Glutamatergic neuron (in vitro differentiated cells): ENCODE measurements at regions not wholly inside any gene's neighbourhood (a gene's known extent, or its start where the extent isn't known, plus 50 kb on each side); places are given as distances from the start of the nearest gene placed in this dataset.

Source experiments
- DNase-seq: peaks from one replicate; pipeline ENCODE4 v3.0.0; 2022
- H3K27ac Mint-ChIP-seq: one replicate; pipeline ENCODE4 v1.8.0; 2020; ENCODE audit warnings: mild to moderate bottlenecking, mixed read lengths, inconsistent platforms; ENCODE audit not compliant: unreplicated experiment
- H3K27me3 Mint-ChIP-seq: one replicate; pipeline ENCODE4 v1.8.0; 2020; ENCODE audit warnings: mild to moderate bottlenecking, moderate library complexity, mixed read lengths, inconsistent platforms; ENCODE audit not compliant: unreplicated experiment
- H3K36me3 Mint-ChIP-seq: one replicate; pipeline ENCODE4 v1.8.0; 2020; ENCODE audit warnings: mild to moderate bottlenecking, mixed read lengths, inconsistent platforms; ENCODE audit not compliant: unreplicated experiment
- H3K4me1 Mint-ChIP-seq: one replicate; pipeline ENCODE4 v1.8.0; 2020; ENCODE audit warnings: mild to moderate bottlenecking, low read depth, mixed read lengths, inconsistent platforms; ENCODE audit not compliant: unreplicated experiment
- H3K4me3 Mint-ChIP-seq: one replicate; pipeline ENCODE4 v1.8.0; 2020; ENCODE audit warnings: mild to moderate bottlenecking, mixed read lengths, inconsistent platforms; ENCODE audit not compliant: unreplicated experiment
- H3K9me3 Mint-ChIP-seq: one replicate; pipeline ENCODE4 v1.8.0; 2020; ENCODE audit warnings: mild to moderate bottlenecking, moderate library complexity, mixed read lengths, inconsistent platforms; ENCODE audit not compliant: unreplicated experiment
- CTCF ChIP-seq: fragments of 200-600 bp; sonication (generic); IDR thresholded peaks from one replicate; pipeline ENCODE4 v1.5.0; 2021; ENCODE audit not compliant: partially characterized antibody, unreplicated experiment

DNA sequence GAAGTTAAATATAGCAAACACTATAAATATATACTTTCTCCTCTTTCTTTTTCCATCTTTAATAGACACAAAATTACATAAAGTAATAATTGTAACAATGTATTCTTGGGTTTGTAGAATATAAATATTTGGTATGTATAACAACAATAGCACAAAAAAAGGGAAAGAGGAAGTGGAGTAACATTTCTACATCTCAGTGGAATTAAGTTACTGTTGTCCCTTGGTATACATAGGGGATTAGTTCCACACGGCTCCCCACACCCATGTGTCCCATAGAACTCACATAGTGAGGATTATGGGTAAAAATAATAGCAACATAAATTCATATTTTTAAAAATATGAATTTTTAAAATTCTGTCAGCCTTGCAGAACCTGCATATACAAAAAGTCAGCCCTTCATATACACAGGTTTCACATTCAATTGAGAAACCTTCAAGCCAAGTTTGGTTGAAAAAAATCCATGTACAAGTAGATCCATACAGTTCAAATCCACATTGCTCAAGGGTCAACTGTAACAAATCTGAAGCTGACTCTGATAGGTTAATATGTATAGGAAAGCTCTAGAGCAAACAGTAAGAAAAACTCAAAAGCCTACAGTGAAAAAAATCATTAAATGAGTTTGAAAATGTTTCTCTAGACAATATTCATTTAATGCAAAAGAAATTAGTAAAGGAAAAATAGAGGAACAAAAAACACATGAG, 92.4 kb downstream of the HYCC1 start:
- no peak for TF ChIP-seq CTCF
- Mint-ChIP-seq H3K4me3 (no peak overlapping the region), H3K27ac (no peak overlapping the region), H3K9me3 (peaks cover 8% of the 10 kb centered on the region), H3K4me1 (no peaks in the 10 kb centered on the region), H3K27me3 (no peaks in the 10 kb centered on the region), H3K36me3 (peaks cover 30% of the 10 kb centered on the region)
- DNase-seq, result no peak

DNA sequence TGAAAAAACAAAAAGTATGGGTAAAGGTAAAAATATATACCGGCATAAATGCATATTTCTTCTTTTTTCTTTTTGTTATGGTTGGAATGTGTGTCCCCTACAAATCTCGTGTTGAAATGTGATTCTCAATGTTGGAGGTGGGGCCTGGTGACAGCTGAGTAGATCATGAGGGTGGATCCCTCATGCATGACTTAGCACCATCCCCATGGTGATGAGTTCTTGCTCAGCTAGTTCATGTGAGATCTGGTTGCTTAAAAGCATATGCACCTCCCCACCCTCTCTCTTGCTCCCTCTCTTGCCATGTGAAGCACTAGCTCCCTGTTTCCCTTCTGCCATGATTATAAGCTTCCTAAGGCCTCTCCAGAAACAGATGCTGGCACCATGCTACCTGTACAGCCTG, 93.3 kb downstream of the HYCC1 start:
- H3K9me3 Mint-ChIP-seq, result peaks cover 8% of the 10 kb centered on the region
- DNase-seq, result no peak
- no peaks in the 10 kb centered on the region for H3K27me3 Mint-ChIP-seq
- H3K4me1 Mint-ChIP-seq, result no peaks in the 10 kb centered on the region
- no peak overlapping the region for H3K4me3 Mint-ChIP-seq
- TF ChIP-seq CTCF, result no peak
- H3K27ac Mint-ChIP-seq, result no peak overlapping the region
- peaks cover 30% of the 10 kb centered on the region for H3K36me3 Mint-ChIP-seq

GRCh38 chr7:22913158-22913557, 90.5 kb upstream of the TOMM7 start:
- no peaks in the 10 kb centered on the region for H3K4me1 Mint-ChIP-seq
- peaks cover 28% of the 10 kb centered on the region for H3K36me3 Mint-ChIP-seq
- TF ChIP-seq CTCF, result no peak
- peaks cover 6% of the 10 kb centered on the region for H3K9me3 Mint-ChIP-seq
- H3K27ac Mint-ChIP-seq, result no peak overlapping the region
- no peak overlapping the region for H3K4me3 Mint-ChIP-seq
- no peaks in the 10 kb centered on the region for H3K27me3 Mint-ChIP-seq
- DNase-seq, result no peak

- H3K27ac Mint-ChIP-seq, result no peak overlapping the region
Measured at GRCh38 chr7:22911889-22912288, 89.2 kb upstream of the TOMM7 start.

More at GRCh38 chr7:22911889-22912288, 89.2 kb upstream of the TOMM7 start:
- DNase-seq, result no peak
- H3K27me3 Mint-ChIP-seq, result no peaks in the 10 kb centered on the region
- peaks cover 6% of the 10 kb centered on the region for H3K9me3 Mint-ChIP-seq
- no peak for TF ChIP-seq CTCF
- no peaks in the 10 kb centered on the region for H3K4me1 Mint-ChIP-seq
- H3K36me3 Mint-ChIP-seq, result peaks cover 28% of the 10 kb centered on the region
- no peak overlapping the region for H3K4me3 Mint-ChIP-seq
